B cell (primary cell): ENCODE measurements at regions not wholly inside any gene's neighbourhood (a gene's known extent, or its start where the extent isn't known, plus 50 kb on each side); places are given as distances from the start of the nearest gene placed in this dataset.

Experiments used
- CTCF ChIP-seq: fragments of 200-600 bp; IDR thresholded peaks from one replicate; pipeline ENCODE4 v1.8.0; 2022; ENCODE audit warnings: antibody characterized with exemption, mild to moderate bottlenecking
- EZH2 ChIP-seq: IDR thresholded peaks from 2 replicates; pipeline ENCODE4 v1.6.1; 2012; ENCODE audit warnings: borderline replicate concordance, low read depth, mild to moderate bottlenecking, moderate library complexity, low read length; ENCODE audit not compliant: insufficient read depth, poor library complexity, severe bottlenecking

GRCh38 chr6:95383878-95384277 lies 193.5 kb upstream of the MANEA start:
- TF ChIP-seq CTCF (no peak), EZH2 (no peak)
